Endothelial cell of umbilical vein (primary cell): ENCODE measurements at regions not wholly inside any gene's neighbourhood (a gene's known extent, or its start where the extent isn't known, plus 50 kb on each side); places are given as distances from the start of the nearest gene placed in this dataset.
A peak's percentile ranks its signal among the peaks of the same experiment; 100 is the strongest.

Source experiments
- BruUV-seq: library from RNA; stranded (reverse); fragments of 400-500 nt; replicated peaks from 2 replicates; lab custom pipeline; 2021; lab: Mats Ljungman, UMichigan
- CTCF ChIA-PET: fragments of 300-600, 350-600 bp; sonication (Branson Sonifier 250); formaldehyde crosslinking; loops from one replicate; lab custom pipeline; 2021; ENCODE audit warnings: antibody characterized with exemption, inconsistent platforms; lab: Charles Lee
- POLR2A ChIA-PET: fragments of 300-600, 350-600 bp; sonication (Branson Sonifier 250); formaldehyde crosslinking; loops from one replicate; lab custom pipeline; 2021; ENCODE audit warnings: antibody characterized with exemption, inconsistent platforms; lab: Charles Lee
- DNase-seq: peaks from one replicate; pipeline ENCODE4 v3.0.0-alpha.2; 2011; ENCODE audit warnings: low read depth, low spot score
- FAIRE-seq: peaks from 2 replicates; lab custom pipeline; 2011; peaks lifted over from hg19 to GRCh38; lab: Jason Lieb, UNC
- H2AFZ ChIP-seq: 2 replicates; pipeline ENCODE4 v1.6.0; 2012; ENCODE audit warnings: low read depth, low read length, control low read depth, inconsistent platforms
- H3K27ac ChIP-seq: 2 replicates; pipeline ENCODE4 v1.5.1; 2011; ENCODE audit warnings: low read depth, mild to moderate bottlenecking, control low read depth, low read length, moderate library complexity; ENCODE audit not compliant: insufficient read depth
- H3K27me3 ChIP-seq, 2 experiments: 2 replicates each; pipeline versions ENCODE4 v1.6.0 to v1.6.1; 2011; ENCODE audit warnings: low read length in 2 of 2, mixed read lengths in 1 of 2; ENCODE audit not compliant: control insufficient read depth in 2 of 2, insufficient read depth in 2 of 2
- H3K36me3 ChIP-seq, 2 experiments: 2 replicates in 1 of 2; 3 replicates in 1 of 2; pipeline ENCODE4 v1.5.1; 2011; ENCODE audit warnings: low read length in 2 of 2, mild to moderate bottlenecking in 1 of 2, moderate library complexity in 1 of 2; ENCODE audit not compliant: control insufficient read depth in 2 of 2, insufficient read depth in 2 of 2; ENCODE audit errors: extremely low read depth in 1 of 2
- H3K4me1 ChIP-seq: 3 replicates; pipeline ENCODE4 v1.5.1; 2011; ENCODE audit warnings: mild to moderate bottlenecking, low read length; ENCODE audit not compliant: control insufficient read depth, insufficient read depth; ENCODE audit errors: extremely low read depth
- H3K4me2 ChIP-seq: 2 replicates; pipeline ENCODE4 v1.6.1; 2011; ENCODE audit warnings: low read length, control low read depth, mixed read lengths; ENCODE audit not compliant: insufficient read depth
- H3K4me3 ChIP-seq, 3 experiments: fragments of 200-600 bp in 1 of 3; sonication (generic), shearing (Covaris generic) in 1 of 3; replicated peaks in 1 of 3; 2 replicates each; pipeline ENCODE4 v1.5.1; 2011 to 2016; ENCODE audit warnings: control low read depth in 3 of 3, low read length in 3 of 3, mild to moderate bottlenecking in 2 of 3, inconsistent platforms in 1 of 3, low read depth in 1 of 3, moderate library complexity in 1 of 3; ENCODE audit not compliant: insufficient read depth in 1 of 3
- H3K79me2 ChIP-seq: 2 replicates; pipeline ENCODE4 v1.6.0; 2012; ENCODE audit warnings: low read length, inconsistent platforms; ENCODE audit not compliant: control insufficient read depth, insufficient read depth
- H3K9ac ChIP-seq: replicated peaks from 2 replicates; pipeline ENCODE3; 2011; ENCODE audit warnings: low read length, control low read depth; ENCODE audit not compliant: insufficient read depth; ENCODE audit errors: extremely low read depth
- H3K9me1 ChIP-seq: replicated peaks from 3 replicates; pipeline ENCODE4 v1.6.0; 2011; ENCODE audit warnings: mild to moderate bottlenecking, low read length; ENCODE audit not compliant: control insufficient read depth, insufficient read depth; ENCODE audit errors: extremely low read depth
- H3K9me3 ChIP-seq: replicated peaks from 2 replicates; pipeline ENCODE4 v1.5.1; 2012; ENCODE audit warnings: low read length, inconsistent platforms; ENCODE audit not compliant: control insufficient read depth, insufficient read depth
- H4K20me1 ChIP-seq: replicated peaks from 2 replicates; pipeline ENCODE3; 2011; ENCODE audit warnings: mild to moderate bottlenecking, low read length; ENCODE audit not compliant: control insufficient read depth, insufficient read depth; ENCODE audit errors: extremely low read depth
- EZH2 ChIP-seq: IDR thresholded peaks from 2 replicates; pipeline ENCODE4 v1.6.1; 2012; ENCODE audit warnings: borderline replicate concordance, low read depth, mild to moderate bottlenecking, moderate library complexity, low read length, inconsistent platforms; ENCODE audit not compliant: severe bottlenecking
- FOS ChIP-seq: IDR thresholded peaks from 2 replicates; pipeline ENCODE4 v1.6.1; 2011; ENCODE audit warnings: mild to moderate bottlenecking, low read length, moderate library complexity, borderline replicate concordance; ENCODE audit not compliant: insufficient read depth
- GATA2 ChIP-seq: IDR thresholded peaks from 2 replicates; pipeline ENCODE4 v1.7.0; 2011; ENCODE audit warnings: low read depth, mild to moderate bottlenecking, moderate library complexity, mixed read lengths, low read length; ENCODE audit not compliant: insufficient read length, insufficient read depth
- POLR2AphosphoS5 ChIP-seq: IDR thresholded peaks from 2 replicates; pipeline ENCODE4 v1.6.1; 2012; ENCODE audit warnings: low read depth, mild to moderate bottlenecking, control low read depth, low read length, moderate library complexity; ENCODE audit not compliant: insufficient read depth
- dilution Hi-C: fragments of 300-500 bp; cut with MboI; formaldehyde crosslinking; loops from one replicate; pipeline ENCODE4 v1.15.0; 2019; ENCODE audit warnings: low sequenced_read_pairs; ENCODE audit not compliant: extremely low pct_ligation_motif_present
- intact Hi-C: fragments of 100-400 bp; cut with micrococcal nuclease; formaldehyde crosslinking; loops from one replicate; pipeline ENCODE4 v1.10.0; 2022
- TF ChIP-seq, protein P1 (sequence below), 2 donors: IDR thresholded peaks; 1 replicate in 1 of 2; 2 replicates in 1 of 2; pipeline ENCODE4 v1.5.1; 2011; ENCODE audit warnings: low read length in 2 of 2, mild to moderate bottlenecking in 2 of 2, moderate library complexity in 2 of 2, control low read depth in 1 of 2, inconsistent platforms in 1 of 2, low read depth in 1 of 2; ENCODE audit not compliant: insufficient read depth in 1 of 2; ENCODE audit errors: extremely low read depth in 1 of 2

- POLR2A ChIA-PET, result interaction anchor here (0.6 to 1.0 kb wide), 3 partner anchors 78 to 162 kb away, joined by 3 to 9 read pairs (median 6); no protein-coding TSS in a partner anchor
Measured at GRCh38 chr15:96160269-96160668, 170.2 kb upstream of the NR2F2 start.

More at GRCh38 chr15:96160269-96160668, 170.2 kb upstream of the NR2F2 start:
- Histone ChIP-seq H3K9me3 (no peaks in the 10 kb centered on the region), H4K20me1 (no peaks in the 10 kb centered on the region), H3K4me2 (peak overlapping the region; percentile 58), H3K9ac (no peak overlapping the region), H3K27ac (peak overlapping the region; percentile 28), H3K27me3 (no peaks in the 10 kb centered on the region), H3K79me2 (no peaks in the 10 kb centered on the region), H3K36me3 (no peaks in the 10 kb centered on the region), H3K4me3 (peak overlapping the region in 1 of 3 experiments; percentile 26), H3K9me1 (no peaks in the 10 kb centered on the region), H3K4me1 (peaks cover 33% of the 10 kb centered on the region), H2AFZ (no peak overlapping the region)
- FAIRE-seq (peak; percentile 86), DNase-seq (peak; percentile 95)
- dilution Hi-C loops, result no loop called here
- no TSS peak for BruUV-seq
- CTCF ChIA-PET, result interaction anchor here (0.7 to 1.9 kb wide), 9 partner anchors 11 to 1490 kb away, joined by 3 to 15 read pairs (median 3); no protein-coding TSS in a partner anchor
- intact Hi-C loops, result loop anchor here (1.0 to 10.0 kb wide), 9 partner anchors 70 to 1315 kb away; no protein-coding TSS in a partner anchor
- peak; percentile 56 for TF ChIP-seq GATA2
- peak; percentile 51 for TF ChIP-seq POLR2AphosphoS5
- TF ChIP-seq, protein P1, sequence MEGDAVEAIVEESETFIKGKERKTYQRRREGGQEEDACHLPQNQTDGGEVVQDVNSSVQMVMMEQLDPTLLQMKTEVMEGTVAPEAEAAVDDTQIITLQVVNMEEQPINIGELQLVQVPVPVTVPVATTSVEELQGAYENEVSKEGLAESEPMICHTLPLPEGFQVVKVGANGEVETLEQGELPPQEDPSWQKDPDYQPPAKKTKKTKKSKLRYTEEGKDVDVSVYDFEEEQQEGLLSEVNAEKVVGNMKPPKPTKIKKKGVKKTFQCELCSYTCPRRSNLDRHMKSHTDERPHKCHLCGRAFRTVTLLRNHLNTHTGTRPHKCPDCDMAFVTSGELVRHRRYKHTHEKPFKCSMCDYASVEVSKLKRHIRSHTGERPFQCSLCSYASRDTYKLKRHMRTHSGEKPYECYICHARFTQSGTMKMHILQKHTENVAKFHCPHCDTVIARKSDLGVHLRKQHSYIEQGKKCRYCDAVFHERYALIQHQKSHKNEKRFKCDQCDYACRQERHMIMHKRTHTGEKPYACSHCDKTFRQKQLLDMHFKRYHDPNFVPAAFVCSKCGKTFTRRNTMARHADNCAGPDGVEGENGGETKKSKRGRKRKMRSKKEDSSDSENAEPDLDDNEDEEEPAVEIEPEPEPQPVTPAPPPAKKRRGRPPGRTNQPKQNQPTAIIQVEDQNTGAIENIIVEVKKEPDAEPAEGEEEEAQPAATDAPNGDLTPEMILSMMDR (IDR thresholded peaks at IDR 0.05; ENCODE audit: extremely low read depth in 1 of 2, insufficient read depth in 1 of 2, low read depth in 1 of 2, low read length in 2 of 2), result no peak
- TF ChIP-seq EZH2, result no peak
- no peak for TF ChIP-seq FOS
